ENCODE measurements at regions not wholly inside any gene's neighbourhood (a gene's known extent, or its start where the extent isn't known, plus 50 kb on each side); places are given as distances from the start of the nearest gene placed in this dataset.
A peak's percentile ranks its signal among the peaks of the same experiment; 100 is the strongest.

- no peak overlapping the region for H3K4me3 ChIP-seq (ENCODE audit: control insufficient read depth in 2 of 3, extremely low read depth in 1 of 3, insufficient read depth in 2 of 3, low read depth in 1 of 3, low read length in 3 of 3)
- no peak overlapping the region for H2AFZ ChIP-seq (ENCODE audit: control insufficient read depth, low read length)
- no peak overlapping the region for H3K27ac ChIP-seq (ENCODE audit: control insufficient read depth, insufficient read depth, low read length)
- H3K9ac ChIP-seq (ENCODE audit: control insufficient read depth, extremely low read depth, insufficient read depth, low read length) = no peak overlapping the region
- no peaks in the 10 kb centered on the region for H3K9me1 ChIP-seq (ENCODE audit: control insufficient read depth, extremely low read depth, insufficient read depth, low read length)
- H3K4me1 ChIP-seq (ENCODE audit: control insufficient read depth, extremely low read depth, insufficient read depth, low read length) = peaks cover 9% of the 10 kb centered on the region
- H3K36me3 ChIP-seq (ENCODE audit: control insufficient read depth in 2 of 2, extremely low read depth in 1 of 2, insufficient read depth in 2 of 2, low read length in 2 of 2) = no peaks in the 10 kb centered on the region
- peak; percentile 9 for FAIRE-seq
- no peaks in the 10 kb centered on the region for H4K20me1 ChIP-seq (ENCODE audit: control insufficient read depth, extremely low read depth, insufficient read depth, low read length)
- no peaks in the 10 kb centered on the region for H3K9me3 ChIP-seq (ENCODE audit: control insufficient read depth, low read depth, low read length)
- dilution Hi-C loops (cut with MboI; ENCODE audit: extremely low pct_ligation_motif_present, low sequenced_read_pairs) = no loop called here
- H3K79me2 ChIP-seq (ENCODE audit: control insufficient read depth, insufficient read depth, low read length) = no peaks in the 10 kb centered on the region
- no peak for DNase-seq (ENCODE audit: low read depth, low spot score)
- no peak for TF ChIP-seq CTCF (optimal IDR thresholded peaks at IDR 0.05 in 1 of 3, IDR thresholded peaks at IDR 0.05 in 1 of 3, conservative IDR thresholded peaks at IDR 0.05 in 1 of 3; ENCODE audit: extremely low read depth in 1 of 3, insufficient read depth in 2 of 3, low read length in 3 of 3)
- no peak for TF ChIP-seq EZH2 (IDR thresholded peaks at IDR 0.05; ENCODE audit: low read length)
- H3K4me2 ChIP-seq (ENCODE audit: control insufficient read depth, extremely low read depth, insufficient read depth, low read depth, low read length) = no peak overlapping the region
- H3K27me3 ChIP-seq (ENCODE audit: control insufficient read depth, extremely low read depth, insufficient read depth, low read length) = no peaks in the 10 kb centered on the region
Observed at GRCh38 chr3:30226601-30227151, 379.7 kb upstream of the TGFBR2 start.

GRCh38 chr3:30227571-30228301 lies 378.7 kb upstream of the TGFBR2 start:
- Histone ChIP-seq H3K4me1 (ENCODE audit: control insufficient read depth, extremely low read depth, insufficient read depth, low read length) (peaks cover 9% of the 10 kb centered on the region), H3K9ac (ENCODE audit: control insufficient read depth, extremely low read depth, insufficient read depth, low read length) (no peak overlapping the region), H3K4me3 (ENCODE audit: control insufficient read depth in 2 of 3, extremely low read depth in 1 of 3, insufficient read depth in 2 of 3, low read depth in 1 of 3, low read length in 3 of 3) (no peak overlapping the region), H3K79me2 (ENCODE audit: control insufficient read depth, insufficient read depth, low read length) (no peaks in the 10 kb centered on the region), H4K20me1 (ENCODE audit: control insufficient read depth, extremely low read depth, insufficient read depth, low read length) (no peaks in the 10 kb centered on the region), H3K36me3 (ENCODE audit: control insufficient read depth in 2 of 2, extremely low read depth in 1 of 2, insufficient read depth in 2 of 2, low read length in 2 of 2) (no peaks in the 10 kb centered on the region), H2AFZ (ENCODE audit: control insufficient read depth, low read length) (peak overlapping the region; percentile 17), H3K9me1 (ENCODE audit: control insufficient read depth, extremely low read depth, insufficient read depth, low read length) (no peaks in the 10 kb centered on the region), H3K27ac (ENCODE audit: control insufficient read depth, insufficient read depth, low read length) (no peak overlapping the region), H3K27me3 (ENCODE audit: control insufficient read depth, extremely low read depth, insufficient read depth, low read length) (no peaks in the 10 kb centered on the region), H3K4me2 (ENCODE audit: control insufficient read depth, extremely low read depth, insufficient read depth, low read depth, low read length) (peak overlapping the region; percentile 20), H3K9me3 (ENCODE audit: control insufficient read depth, low read depth, low read length) (no peaks in the 10 kb centered on the region)
- TF ChIP-seq EZH2 (IDR thresholded peaks at IDR 0.05; ENCODE audit: low read length) = no peak
- TF ChIP-seq CTCF (optimal IDR thresholded peaks at IDR 0.05 in 1 of 3, IDR thresholded peaks at IDR 0.05 in 1 of 3, conservative IDR thresholded peaks at IDR 0.05 in 1 of 3; ENCODE audit: extremely low read depth in 1 of 3, insufficient read depth in 2 of 3, low read length in 3 of 3) = no peak
- DNase-seq (ENCODE audit: low read depth, low spot score) (peak; percentile 4), FAIRE-seq (peak; percentile 81)
- dilution Hi-C loops (cut with MboI; ENCODE audit: extremely low pct_ligation_motif_present, low sequenced_read_pairs) = no loop called here
